ENCODE measurements at regions not wholly inside any gene's neighbourhood (a gene's known extent, or its start where the extent isn't known, plus 50 kb on each side); places are given as distances from the start of the nearest gene placed in this dataset.
"Not testable (repeated sequence)": the region's sequence is repeated elsewhere in the genome, so short reads cannot be mapped to it uniquely, and the experiment has no call there.

GRCh38 chr10:4252701-4253100 lies 467.7 kb upstream of the KLF6 start:
- DNase-seq = no peak

- no peak for DNase-seq
Observed at GRCh38 chr10:4250587-4250887, 465.5 kb upstream of the KLF6 start.

- DNase-seq = no peak
Observed at GRCh38 chr10:4249841-4250586, 465.0 kb upstream of the KLF6 start.

- no peak for DNase-seq
Observed at GRCh38 chr10:4247379-4247778, 462.4 kb upstream of the KLF6 start.

GRCh38 chr10:4246881-4247358 lies 461.9 kb upstream of the KLF6 start:
- no peak for DNase-seq

GRCh38 chr10:4243651-4244050 lies 458.6 kb upstream of the KLF6 start:
- no peak for DNase-seq

GRCh38 chr10:4243169-4243568 lies 458.2 kb upstream of the KLF6 start:
- no peak for DNase-seq

GRCh38 chr10:4242561-4243035 lies 457.6 kb upstream of the KLF6 start:
- no peak for DNase-seq

GRCh38 chr10:4241724-4242345 lies 456.8 kb upstream of the KLF6 start:
- DNase-seq = no peak

- no peak for DNase-seq
Observed at GRCh38 chr10:4240608-4241197, 455.7 kb upstream of the KLF6 start.

- no peak for DNase-seq
Observed at GRCh38 chr10:4239186-4239585, 454.2 kb upstream of the KLF6 start.

- not testable (repeated sequence) for DNase-seq
Observed at GRCh38 chr10:4236905-4237304, 451.9 kb upstream of the KLF6 start.

GRCh38 chr10:4234661-4235060 lies 449.7 kb upstream of the KLF6 start:
- DNase-seq = no peak

GRCh38 chr10:4231439-4231838 lies 446.4 kb upstream of the KLF6 start:
- DNase-seq = no peak

- DNase-seq = no peak
Observed at GRCh38 chr10:4230036-4230435, 445.0 kb upstream of the KLF6 start.

- DNase-seq = no peak
Observed at GRCh38 chr10:4229106-4229505, 444.1 kb upstream of the KLF6 start.

- no peak for DNase-seq
Observed at GRCh38 chr10:4227586-4227985, 442.6 kb upstream of the KLF6 start.

GRCh38 chr10:4226941-4227540 lies 442.0 kb upstream of the KLF6 start:
- DNase-seq = no peak

- no peak for DNase-seq
Observed at GRCh38 chr10:4224178-4224577, 439.2 kb upstream of the KLF6 start.

GRCh38 chr10:4221310-4221709 lies 436.3 kb upstream of the KLF6 start:
- DNase-seq = not testable (repeated sequence)

GRCh38 chr10:4219901-4220300 lies 434.9 kb upstream of the KLF6 start:
- DNase-seq = no peak

- DNase-seq = no peak
Observed at GRCh38 chr10:4217653-4218052, 432.6 kb upstream of the KLF6 start.

- no peak for DNase-seq
Observed at GRCh38 chr10:4217187-4217586, 432.2 kb upstream of the KLF6 start.

GRCh38 chr10:4216726-4217125 lies 431.7 kb upstream of the KLF6 start:
- no peak for DNase-seq
